Mesendoderm (in vitro differentiated cells): ENCODE measurements at regions not wholly inside any gene's neighbourhood (a gene's known extent, or its start where the extent isn't known, plus 50 kb on each side); places are given as distances from the start of the nearest gene placed in this dataset.
"Not testable (repeated sequence)": the region's sequence is repeated elsewhere in the genome, so short reads cannot be mapped to it uniquely, and the experiment has no call there.

Experiments used
- DNase-seq: peaks from one replicate; pipeline ENCODE4 v3.0.0; 2013
- H2AK5ac ChIP-seq: 2 replicates; pipeline ENCODE4 v1.6.1; 2013; ENCODE audit warnings: low read length, inconsistent platforms
- H2BK120ac ChIP-seq: 2 replicates; pipeline ENCODE4 v1.6.1; 2013; ENCODE audit warnings: low read depth, mild to moderate bottlenecking, low read length, moderate library complexity, mixed read lengths
- H2BK15ac ChIP-seq: replicated peaks from 2 replicates; pipeline ENCODE4 v1.6.1; 2013; ENCODE audit warnings: low read depth, mild to moderate bottlenecking, moderate library complexity
- H2BK5ac ChIP-seq: 2 replicates; pipeline ENCODE4 v1.6.1; 2013; ENCODE audit warnings: low read length, inconsistent platforms
- H3K18ac ChIP-seq: 2 replicates; pipeline ENCODE4 v1.6.1; 2013; ENCODE audit warnings: mild to moderate bottlenecking, low read length, mixed read lengths
- H3K23ac ChIP-seq: one replicate; pipeline ENCODE4 v1.6.1; 2013; ENCODE audit warnings: low read length
- H3K27ac ChIP-seq: 2 replicates; pipeline ENCODE4 v1.5.1; 2013; ENCODE audit warnings: low read depth, mild to moderate bottlenecking, inconsistent platforms, low read length, moderate library complexity
- H3K27me3 ChIP-seq: 2 replicates; pipeline ENCODE4 v1.6.1; 2013; ENCODE audit warnings: low read length, control low read depth, mild to moderate bottlenecking, inconsistent platforms; ENCODE audit not compliant: insufficient read depth, poor library complexity
- H3K36me3 ChIP-seq: 2 replicates; pipeline ENCODE4 v1.6.1; 2013; ENCODE audit warnings: low read length, inconsistent platforms; ENCODE audit not compliant: control insufficient read depth, insufficient read depth
- H3K4ac ChIP-seq: one replicate; pipeline ENCODE4 v1.6.1; 2013; ENCODE audit warnings: low read depth, mild to moderate bottlenecking, low read length, moderate library complexity
- H3K4me1 ChIP-seq: 2 replicates; pipeline ENCODE4 v1.6.1; 2013; ENCODE audit warnings: low read depth, low read length, inconsistent platforms; ENCODE audit not compliant: control insufficient read depth
- H3K4me2 ChIP-seq: 2 replicates; pipeline ENCODE4 v1.6.1; 2013; ENCODE audit warnings: low read length
- H3K4me3 ChIP-seq: 2 replicates; pipeline ENCODE4 v1.5.1; 2013; ENCODE audit warnings: mild to moderate bottlenecking, low read length
- H3K56ac ChIP-seq: one replicate; pipeline ENCODE4 v1.6.1; 2013; ENCODE audit warnings: low read length
- H3K79me1 ChIP-seq: 2 replicates; pipeline ENCODE4 v1.6.1; 2013; ENCODE audit warnings: low read length, inconsistent platforms
- H3K79me2 ChIP-seq: 2 replicates; pipeline ENCODE4 v1.6.1; 2013; ENCODE audit warnings: mild to moderate bottlenecking, low read length; ENCODE audit not compliant: control insufficient read depth, insufficient read depth
- H3K9ac ChIP-seq: 2 replicates; pipeline ENCODE4 v1.6.1; 2013; ENCODE audit warnings: low read length, inconsistent platforms
- H4K5ac ChIP-seq: one replicate; pipeline ENCODE4 v1.6.1; 2013; ENCODE audit warnings: low read length
- H4K8ac ChIP-seq: one replicate; pipeline ENCODE4 v1.6.1; 2013; ENCODE audit warnings: low read depth, mild to moderate bottlenecking, control low read depth, low read length, moderate library complexity
- WGBS: extraction: QIAGEN DNeasy Blood & Tissue Kit; methylation state at CpG from one replicate; pipeline ENCODE4 v1.1.7; 2013; ENCODE audit warnings: low lambda C conversion rate, missing lambda C conversion rate; ENCODE audit not compliant: insufficient coverage; ENCODE audit errors: extremely low coverage; 5-methylcytosine and 5-hydroxymethylcytosine counted together

- no CpG with 5 or more reads among the region's 2 CpGs for WGBS
- no peak overlapping the region for H3K4me2 ChIP-seq
- DNase-seq, result no peak
Measured at GRCh38 chr14:27613102-27613501, 1015.3 kb upstream of the NOVA1 start.

GRCh38 chr14:27623782-27624181 lies 1025.9 kb upstream of the NOVA1 start:
- Histone ChIP-seq H3K36me3 (no peaks in the 10 kb centered on the region), H3K4me2 (no peak overlapping the region), H4K8ac (no peak overlapping the region), H3K9ac (no peak overlapping the region), H4K5ac (no peak overlapping the region), H3K4me1 (no peaks in the 10 kb centered on the region), H3K4ac (no peak overlapping the region), H3K56ac (no peak overlapping the region), H3K27ac (no peak overlapping the region), H2AK5ac (no peak overlapping the region), H3K79me1 (no peaks in the 10 kb centered on the region), H3K4me3 (no peak overlapping the region), H3K79me2 (no peaks in the 10 kb centered on the region), H3K27me3 (no peaks in the 10 kb centered on the region), H3K23ac (no peak overlapping the region), H2BK5ac (no peak overlapping the region), H3K18ac (no peak overlapping the region), H2BK15ac (no peak overlapping the region), H2BK120ac (no peak overlapping the region)
- no peak for DNase-seq
- no CpG with 5 or more reads among the region's 1 CpG for WGBS

More at GRCh38 chr14:27613102-27613501, 1015.3 kb upstream of the NOVA1 start:
- Histone ChIP-seq H3K9ac (no peak overlapping the region), H3K56ac (no peak overlapping the region), H4K8ac (no peak overlapping the region), H3K4me3 (no peak overlapping the region), H2BK15ac (no peak overlapping the region), H2AK5ac (no peak overlapping the region), H3K4ac (no peak overlapping the region), H3K27ac (no peak overlapping the region), H3K36me3 (no peaks in the 10 kb centered on the region), H2BK5ac (no peak overlapping the region), H3K27me3 (no peaks in the 10 kb centered on the region), H2BK120ac (no peak overlapping the region), H3K18ac (no peak overlapping the region), H3K79me2 (no peaks in the 10 kb centered on the region), H3K23ac (no peak overlapping the region), H3K4me1 (no peaks in the 10 kb centered on the region), H4K5ac (no peak overlapping the region), H3K79me1 (no peaks in the 10 kb centered on the region)

GRCh38 chr14:27634056-27634970 lies 1036.5 kb upstream of the NOVA1 start:
- no peak overlapping the region for H3K4ac ChIP-seq
- no peak overlapping the region for H3K4me3 ChIP-seq
- no peaks in the 10 kb centered on the region for H3K79me1 ChIP-seq
- no peak overlapping the region for H4K8ac ChIP-seq
- DNase-seq, result no peak
- H2BK5ac ChIP-seq, result no peak overlapping the region
- no peak overlapping the region for H3K9ac ChIP-seq
- H3K23ac ChIP-seq, result no peak overlapping the region
- H3K27me3 ChIP-seq, result no peaks in the 10 kb centered on the region
- H3K79me2 ChIP-seq, result no peaks in the 10 kb centered on the region
- no peak overlapping the region for H3K56ac ChIP-seq
- H3K27ac ChIP-seq, result no peak overlapping the region
- H2BK120ac ChIP-seq, result no peak overlapping the region
- no peak overlapping the region for H2AK5ac ChIP-seq
- no peak overlapping the region for H2BK15ac ChIP-seq
- no peak overlapping the region for H4K5ac ChIP-seq
- H3K18ac ChIP-seq, result no peak overlapping the region
- WGBS, result no CpG with 5 or more reads among the region's 15 CpGs
- no peaks in the 10 kb centered on the region for H3K36me3 ChIP-seq
- no peak overlapping the region for H3K4me2 ChIP-seq
- no peaks in the 10 kb centered on the region for H3K4me1 ChIP-seq

GRCh38 chr14:27640688-27641087 lies 1042.9 kb upstream of the NOVA1 start:
- H2BK15ac ChIP-seq, H3K56ac ChIP-seq, H4K5ac ChIP-seq, H3K36me3 ChIP-seq, H2BK5ac ChIP-seq, H3K79me2 ChIP-seq, H3K23ac ChIP-seq, H2BK120ac ChIP-seq, H3K9ac ChIP-seq, H3K27me3 ChIP-seq, H3K4ac ChIP-seq, H3K18ac ChIP-seq, H2AK5ac ChIP-seq, H3K4me1 ChIP-seq, H3K4me2 ChIP-seq, H3K4me3 ChIP-seq, H3K79me1 ChIP-seq, DNase-seq, H4K8ac ChIP-seq, H3K27ac ChIP-seq: not testable (repeated sequence)
- no CpG with 5 or more reads among the region's 1 CpG for WGBS

- H3K23ac ChIP-seq, result no peak overlapping the region
- no peak overlapping the region for H3K4ac ChIP-seq
- no peak overlapping the region for H3K56ac ChIP-seq
- no peak overlapping the region for H2BK5ac ChIP-seq
- H2AK5ac ChIP-seq, result no peak overlapping the region
- no peak overlapping the region for H3K18ac ChIP-seq
- H3K36me3 ChIP-seq, result no peaks in the 10 kb centered on the region
- H3K4me1 ChIP-seq, result no peaks in the 10 kb centered on the region
- H2BK120ac ChIP-seq, result no peak overlapping the region
- H3K27ac ChIP-seq, result no peak overlapping the region
- H3K4me2 ChIP-seq, result no peak overlapping the region
- no peak overlapping the region for H3K9ac ChIP-seq
- H3K79me1 ChIP-seq, result no peaks in the 10 kb centered on the region
- no peaks in the 10 kb centered on the region for H3K27me3 ChIP-seq
- DNase-seq, result no peak
- no CpG with 5 or more reads among the region's 1 CpG for WGBS
- H4K5ac ChIP-seq, result no peak overlapping the region
- no peaks in the 10 kb centered on the region for H3K79me2 ChIP-seq
- H4K8ac ChIP-seq, result no peak overlapping the region
- no peak overlapping the region for H3K4me3 ChIP-seq
- no peak overlapping the region for H2BK15ac ChIP-seq
Measured at GRCh38 chr14:27642251-27642866, 1044.5 kb upstream of the NOVA1 start.
